ENCODE measurements at regions not wholly inside any gene's neighbourhood (a gene's known extent, or its start where the extent isn't known, plus 50 kb on each side); places are given as distances from the start of the nearest gene placed in this dataset.

DNA sequence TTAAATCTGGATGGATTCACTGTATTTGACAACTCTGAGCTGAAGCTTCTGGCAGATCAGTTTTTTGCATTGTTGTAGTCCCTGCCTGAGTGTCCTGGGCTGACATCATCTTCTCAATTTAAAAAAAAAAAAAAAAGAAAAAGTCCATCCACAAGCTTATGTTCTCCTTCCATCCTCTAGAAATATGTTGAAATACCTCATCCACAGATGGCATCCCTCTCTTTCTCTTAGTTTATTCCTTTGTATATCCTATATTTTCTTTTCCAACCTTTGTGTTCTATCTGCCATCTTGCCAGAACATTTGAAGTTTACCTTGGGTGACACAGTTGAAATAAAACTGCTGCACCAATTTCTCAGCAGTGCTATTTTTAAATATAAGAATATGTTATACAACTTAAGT, 184.4 kb upstream of the PKN2 start:
- TF ChIP-seq CTCF (IDR thresholded peaks at IDR 0.05 in 4 of 5, conservative IDR thresholded peaks at IDR 0.05 in 1 of 5) (no peak), POLR2A (IDR thresholded peaks at IDR 0.05) (no peak)

All from gastrocnemius medialis (tissue), 4 donors.